ENCODE measurements at regions not wholly inside any gene's neighbourhood (a gene's known extent, or its start where the extent isn't known, plus 50 kb on each side); places are given as distances from the start of the nearest gene placed in this dataset.

DNA sequence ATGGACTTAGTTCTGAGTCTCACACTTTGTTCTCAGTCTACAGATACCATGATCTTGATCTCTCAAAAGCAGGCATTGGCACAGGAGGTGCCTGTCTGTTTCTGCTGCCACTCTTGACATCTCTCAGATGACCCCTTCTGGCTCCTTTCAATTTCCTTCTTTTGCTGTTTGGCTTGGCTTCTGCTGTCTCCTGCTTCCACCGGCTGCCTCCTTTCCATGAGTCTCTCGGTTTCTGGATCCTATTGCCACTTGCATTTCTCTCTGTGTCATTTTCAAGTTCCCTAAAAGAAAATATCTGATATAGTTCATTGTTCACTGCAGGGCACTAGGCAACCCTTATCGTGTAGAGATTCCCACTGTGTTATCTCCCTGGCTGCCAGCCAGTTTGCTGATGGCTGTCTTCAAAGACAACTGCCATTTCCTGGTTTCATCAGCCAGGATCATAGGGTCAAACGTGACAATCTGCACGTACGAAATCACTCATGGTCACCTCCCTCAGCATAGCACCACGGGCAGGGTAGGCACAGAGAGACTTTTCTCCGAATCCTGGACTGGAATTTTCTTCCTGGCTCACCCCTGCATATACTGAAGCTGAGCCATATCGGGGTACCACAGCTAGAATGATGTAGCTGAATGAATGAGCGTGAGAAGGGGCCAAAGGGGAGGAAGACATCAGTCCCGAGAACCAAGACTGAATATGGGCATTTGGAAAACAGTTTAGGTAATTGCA is 144.6 kb upstream of the TMEM170B start:
- TF ChIP-seq POLR2AphosphoS5 (IDR thresholded peaks at IDR 0.05) (peak in 1 of 3 donors; percentile 64), POLR2A (IDR thresholded peaks at IDR 0.05) (no peak)
- TF ChIP-seq, protein P1, sequence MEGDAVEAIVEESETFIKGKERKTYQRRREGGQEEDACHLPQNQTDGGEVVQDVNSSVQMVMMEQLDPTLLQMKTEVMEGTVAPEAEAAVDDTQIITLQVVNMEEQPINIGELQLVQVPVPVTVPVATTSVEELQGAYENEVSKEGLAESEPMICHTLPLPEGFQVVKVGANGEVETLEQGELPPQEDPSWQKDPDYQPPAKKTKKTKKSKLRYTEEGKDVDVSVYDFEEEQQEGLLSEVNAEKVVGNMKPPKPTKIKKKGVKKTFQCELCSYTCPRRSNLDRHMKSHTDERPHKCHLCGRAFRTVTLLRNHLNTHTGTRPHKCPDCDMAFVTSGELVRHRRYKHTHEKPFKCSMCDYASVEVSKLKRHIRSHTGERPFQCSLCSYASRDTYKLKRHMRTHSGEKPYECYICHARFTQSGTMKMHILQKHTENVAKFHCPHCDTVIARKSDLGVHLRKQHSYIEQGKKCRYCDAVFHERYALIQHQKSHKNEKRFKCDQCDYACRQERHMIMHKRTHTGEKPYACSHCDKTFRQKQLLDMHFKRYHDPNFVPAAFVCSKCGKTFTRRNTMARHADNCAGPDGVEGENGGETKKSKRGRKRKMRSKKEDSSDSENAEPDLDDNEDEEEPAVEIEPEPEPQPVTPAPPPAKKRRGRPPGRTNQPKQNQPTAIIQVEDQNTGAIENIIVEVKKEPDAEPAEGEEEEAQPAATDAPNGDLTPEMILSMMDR (IDR thresholded peaks at IDR 0.05 in 8 of 11, conservative IDR thresholded peaks at IDR 0.05 in 3 of 11): no peak
